ENCODE measurements at regions not wholly inside any gene's neighbourhood (a gene's known extent, or its start where the extent isn't known, plus 50 kb on each side); places are given as distances from the start of the nearest gene placed in this dataset.
"Not testable (repeated sequence)": the region's sequence is repeated elsewhere in the genome, so short reads cannot be mapped to it uniquely, and the experiment has no call there.

DNA sequence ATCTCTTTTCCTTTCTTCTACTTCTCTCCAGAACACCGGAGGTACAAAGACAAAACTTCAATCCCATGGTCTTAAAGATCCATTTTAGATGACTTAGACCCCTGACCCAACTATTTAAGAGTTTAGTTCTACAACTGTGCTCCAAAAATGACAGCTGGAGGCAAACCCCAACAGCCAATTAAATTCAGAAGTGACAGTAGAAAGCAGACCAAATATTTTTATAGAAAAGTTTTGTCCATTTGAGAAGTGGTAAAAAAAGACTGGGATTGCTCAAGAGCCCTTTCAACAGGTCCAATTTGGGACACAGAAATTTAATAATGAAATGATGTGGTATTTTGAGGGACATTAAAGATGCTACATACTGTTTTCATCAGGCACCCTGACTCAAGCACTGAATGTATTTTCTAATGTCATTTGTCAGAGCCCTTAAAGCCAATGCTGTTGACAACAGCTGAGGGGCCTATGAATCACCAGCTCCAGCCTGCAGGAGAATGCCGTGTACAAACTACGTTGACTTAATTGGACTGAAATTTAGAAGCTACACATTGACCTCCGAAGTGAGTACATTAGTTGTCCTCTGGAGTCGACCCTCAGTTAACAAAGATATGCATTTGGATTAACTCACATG lies 147.5 kb upstream of the PIK3R1 start:
- peaks cover 9% of the 10 kb centered on the region for H3K4me1 ChIP-seq (ENCODE audit: control insufficient read depth, insufficient read depth, low read length, unreplicated experiment)
- no peak overlapping the region for H2AFZ ChIP-seq (ENCODE audit: low read length, unreplicated experiment)
- no peaks in the 10 kb centered on the region for H3K79me2 ChIP-seq (ENCODE audit: control insufficient read depth, insufficient read depth, low read length, unreplicated experiment)
- no peak overlapping the region for H3K4me3 ChIP-seq (ENCODE audit: low read depth, low read length)
- H3K27me3 ChIP-seq (ENCODE audit: insufficient read depth, low read length), result no peaks in the 10 kb centered on the region
- no peak overlapping the region for H3K27ac ChIP-seq (ENCODE audit: low read depth, low read length)
- no peaks in the 10 kb centered on the region for H3K36me3 ChIP-seq (ENCODE audit: insufficient read depth, low read length)

DNA sequence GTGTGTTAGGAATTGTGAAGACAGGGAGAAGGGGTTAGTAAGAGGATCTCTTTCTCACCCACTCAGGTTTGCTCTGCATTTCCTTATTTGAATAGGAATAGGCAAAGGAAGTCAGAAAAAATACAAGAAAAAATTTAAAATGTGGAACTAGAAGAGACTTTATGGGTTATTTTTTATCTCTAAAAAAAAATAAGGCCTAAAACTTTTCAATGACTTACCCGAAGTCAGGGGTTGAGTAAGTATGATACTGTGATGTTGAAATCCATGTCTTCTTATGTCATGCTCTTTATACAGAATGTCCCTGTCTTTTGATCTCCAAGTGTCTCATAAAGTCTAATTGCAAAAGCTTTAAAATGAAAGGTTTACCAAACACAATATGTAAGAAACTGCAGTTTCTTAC lies 148.3 kb upstream of the PIK3R1 start:
- Histone ChIP-seq H3K27ac (ENCODE audit: low read depth, low read length) (no peak overlapping the region), H3K4me1 (ENCODE audit: control insufficient read depth, insufficient read depth, low read length, unreplicated experiment) (peaks cover 9% of the 10 kb centered on the region), H3K79me2 (ENCODE audit: control insufficient read depth, insufficient read depth, low read length, unreplicated experiment) (no peaks in the 10 kb centered on the region), H3K4me3 (ENCODE audit: low read depth, low read length) (no peak overlapping the region), H2AFZ (ENCODE audit: low read length, unreplicated experiment) (no peak overlapping the region), H3K36me3 (ENCODE audit: insufficient read depth, low read length) (no peaks in the 10 kb centered on the region), H3K27me3 (ENCODE audit: insufficient read depth, low read length) (no peaks in the 10 kb centered on the region)

DNA sequence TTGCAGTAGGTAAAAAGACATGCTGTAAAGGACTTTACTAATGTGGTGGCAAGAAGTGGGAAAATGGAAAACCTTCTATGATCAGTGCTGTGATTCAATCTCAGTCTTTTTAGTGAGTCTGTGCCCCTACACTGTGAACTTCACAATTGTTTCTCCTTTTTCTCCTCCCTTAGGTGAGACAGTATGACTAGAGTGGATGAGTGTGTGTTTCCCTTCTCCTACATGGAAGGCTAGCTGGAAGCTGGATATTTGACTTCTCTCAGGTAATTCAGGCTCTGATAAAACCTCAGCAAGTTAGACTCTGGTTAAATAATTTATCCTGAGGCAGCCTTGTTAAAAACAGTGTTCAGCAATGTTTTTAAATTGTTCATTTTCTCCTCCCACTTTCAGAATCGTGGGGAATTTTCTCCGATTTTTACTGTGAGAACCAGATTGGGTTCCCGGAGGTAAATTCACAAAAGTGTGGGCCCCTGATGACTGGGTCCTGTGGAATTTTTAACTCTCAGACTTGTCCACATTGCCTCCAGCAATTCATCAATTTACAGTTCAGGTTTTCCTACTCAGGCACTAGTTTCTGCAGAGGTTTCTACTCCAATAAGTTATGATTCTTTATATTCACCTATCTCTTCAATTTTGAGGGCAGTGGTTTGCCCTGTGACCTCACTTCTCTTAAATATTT lies 149.1 kb upstream of the PIK3R1 start:
- H3K79me2 ChIP-seq (ENCODE audit: control insufficient read depth, insufficient read depth, low read length, unreplicated experiment), result no peaks in the 10 kb centered on the region
- no peaks in the 10 kb centered on the region for H3K36me3 ChIP-seq (ENCODE audit: insufficient read depth, low read length)
- no peak overlapping the region for H3K4me3 ChIP-seq (ENCODE audit: low read depth, low read length)
- no peak overlapping the region for H3K27ac ChIP-seq (ENCODE audit: low read depth, low read length)
- H3K27me3 ChIP-seq (ENCODE audit: insufficient read depth, low read length), result no peaks in the 10 kb centered on the region
- no peak overlapping the region for H2AFZ ChIP-seq (ENCODE audit: low read length, unreplicated experiment)
- peaks cover 9% of the 10 kb centered on the region for H3K4me1 ChIP-seq (ENCODE audit: control insufficient read depth, insufficient read depth, low read length, unreplicated experiment)

DNA sequence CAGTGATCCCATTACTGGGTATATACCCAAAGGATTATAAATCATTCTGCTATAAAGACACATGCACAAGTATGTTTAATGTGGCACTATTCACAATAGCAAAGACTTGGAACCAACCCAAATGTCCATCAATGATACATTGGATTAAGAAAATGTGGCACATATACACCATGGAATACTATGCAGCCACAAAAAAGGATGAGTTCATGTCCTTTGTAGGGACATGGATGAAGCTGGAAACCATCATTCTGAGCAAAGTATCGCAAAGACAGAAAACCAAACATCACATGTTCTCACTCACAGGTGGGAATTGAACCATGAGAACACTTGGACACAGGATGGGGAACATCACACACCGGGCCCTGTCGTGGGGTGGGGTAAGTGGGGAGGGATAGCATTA lies 150.2 kb upstream of the PIK3R1 start:
- not testable (repeated sequence) for H3K4me1 ChIP-seq (ENCODE audit: control insufficient read depth, insufficient read depth, low read length, unreplicated experiment); H3K27ac ChIP-seq (ENCODE audit: low read depth, low read length); H3K27me3 ChIP-seq (ENCODE audit: insufficient read depth, low read length); H3K36me3 ChIP-seq (ENCODE audit: insufficient read depth, low read length); H3K79me2 ChIP-seq (ENCODE audit: control insufficient read depth, insufficient read depth, low read length, unreplicated experiment); H2AFZ ChIP-seq (ENCODE audit: low read length, unreplicated experiment); H3K4me3 ChIP-seq (ENCODE audit: low read depth, low read length)

DNA sequence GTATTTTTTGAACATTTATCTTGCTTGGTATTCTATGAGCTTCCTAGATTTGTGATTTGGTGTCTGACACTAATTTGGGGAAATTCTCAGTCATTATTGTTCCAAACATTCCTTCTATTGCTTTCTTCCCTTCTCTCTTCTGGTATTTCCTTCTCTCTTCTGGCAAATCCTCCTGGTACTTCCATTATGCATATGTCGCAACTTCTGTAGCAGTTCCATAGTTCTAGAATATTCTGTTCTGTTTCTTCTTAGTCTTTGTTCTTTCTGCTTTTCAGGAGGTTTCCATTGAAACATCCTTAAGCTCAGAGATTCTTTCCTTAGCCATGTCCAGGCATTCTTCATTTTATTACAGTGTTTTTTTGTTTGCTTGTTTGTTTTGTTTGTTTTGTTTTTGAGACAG lies 155.2 kb upstream of the PIK3R1 start:
- H3K27ac ChIP-seq (ENCODE audit: low read depth, low read length), result no peak overlapping the region
- no peaks in the 10 kb centered on the region for H3K4me1 ChIP-seq (ENCODE audit: control insufficient read depth, insufficient read depth, low read length, unreplicated experiment)
- H3K36me3 ChIP-seq (ENCODE audit: insufficient read depth, low read length), result no peaks in the 10 kb centered on the region
- H3K79me2 ChIP-seq (ENCODE audit: control insufficient read depth, insufficient read depth, low read length, unreplicated experiment), result no peaks in the 10 kb centered on the region
- no peak overlapping the region for H3K4me3 ChIP-seq (ENCODE audit: low read depth, low read length)
- H2AFZ ChIP-seq (ENCODE audit: low read length, unreplicated experiment), result no peak overlapping the region
- H3K27me3 ChIP-seq (ENCODE audit: insufficient read depth, low read length), result no peaks in the 10 kb centered on the region

DNA sequence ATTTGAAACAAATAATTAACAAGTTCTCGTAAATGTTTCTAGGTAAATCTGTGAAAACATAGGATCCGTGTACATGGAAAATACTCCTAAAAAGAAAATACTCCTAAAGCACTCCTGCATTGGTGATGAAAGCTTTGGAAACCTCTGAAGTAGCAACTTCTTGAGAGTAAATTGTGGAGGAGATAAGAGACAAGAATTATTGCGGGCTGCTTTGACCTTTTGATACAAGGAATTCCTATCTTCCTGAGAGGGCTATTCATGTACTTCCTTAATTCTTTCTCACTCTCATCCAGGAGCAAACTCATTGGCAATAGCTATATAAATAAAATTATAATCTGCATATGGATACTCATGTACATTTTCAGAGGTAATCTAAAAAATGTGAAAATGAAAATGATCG lies 158.4 kb upstream of the PIK3R1 start:
- no peaks in the 10 kb centered on the region for H3K36me3 ChIP-seq (ENCODE audit: insufficient read depth, low read length)
- no peak overlapping the region for H3K27ac ChIP-seq (ENCODE audit: low read depth, low read length)
- no peaks in the 10 kb centered on the region for H3K27me3 ChIP-seq (ENCODE audit: insufficient read depth, low read length)
- H3K79me2 ChIP-seq (ENCODE audit: control insufficient read depth, insufficient read depth, low read length, unreplicated experiment), result no peaks in the 10 kb centered on the region
- H3K4me1 ChIP-seq (ENCODE audit: control insufficient read depth, insufficient read depth, low read length, unreplicated experiment), result no peaks in the 10 kb centered on the region
- H2AFZ ChIP-seq (ENCODE audit: low read length, unreplicated experiment), result no peak overlapping the region
- no peak overlapping the region for H3K4me3 ChIP-seq (ENCODE audit: low read depth, low read length)

DNA sequence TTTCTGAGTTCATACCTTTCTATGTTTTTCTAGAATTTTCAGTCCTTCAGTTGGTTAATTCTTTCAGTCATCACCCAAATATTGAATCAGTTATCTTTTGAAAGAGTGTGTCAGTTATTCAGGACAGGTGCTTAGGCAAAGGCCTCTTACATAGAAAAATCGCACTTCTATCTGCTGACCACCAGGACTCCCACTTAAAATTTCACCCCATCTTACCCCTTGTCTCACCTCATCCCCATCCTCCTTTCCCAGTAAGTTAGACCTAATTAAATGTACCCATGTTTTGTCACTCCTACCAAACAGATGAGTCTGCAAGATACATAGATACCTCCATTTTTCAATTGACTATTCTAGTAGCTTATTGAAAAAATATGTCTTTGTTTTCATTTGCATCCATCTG lies 159.9 kb upstream of the PIK3R1 start:
- Histone ChIP-seq H3K79me2 (ENCODE audit: control insufficient read depth, insufficient read depth, low read length, unreplicated experiment) (no peaks in the 10 kb centered on the region), H3K4me1 (ENCODE audit: control insufficient read depth, insufficient read depth, low read length, unreplicated experiment) (no peaks in the 10 kb centered on the region), H3K4me3 (ENCODE audit: low read depth, low read length) (no peak overlapping the region), H2AFZ (ENCODE audit: low read length, unreplicated experiment) (no peak overlapping the region), H3K27ac (ENCODE audit: low read depth, low read length) (no peak overlapping the region), H3K27me3 (ENCODE audit: insufficient read depth, low read length) (no peaks in the 10 kb centered on the region), H3K36me3 (ENCODE audit: insufficient read depth, low read length) (no peaks in the 10 kb centered on the region)

DNA sequence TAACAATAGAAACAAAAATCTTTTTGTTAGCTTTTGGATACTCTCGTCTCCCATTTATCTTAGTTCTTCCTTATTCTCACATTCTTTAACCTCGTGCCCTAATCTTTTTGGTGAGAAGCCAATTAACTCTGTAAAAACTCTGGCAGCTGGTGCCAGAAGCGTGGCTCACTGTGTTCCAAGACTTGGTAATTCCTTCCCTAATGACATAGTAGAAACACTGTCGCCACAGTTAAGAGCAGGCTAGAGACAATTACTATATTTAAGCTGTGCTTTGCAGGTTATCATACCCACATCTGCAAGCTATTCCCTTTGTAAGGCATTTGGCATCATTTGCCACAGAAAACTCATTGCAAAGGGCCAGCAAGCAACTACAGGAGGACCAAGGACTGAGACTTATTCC lies 160.9 kb upstream of the PIK3R1 start:
- Histone ChIP-seq H3K27ac (ENCODE audit: low read depth, low read length) (no peak overlapping the region), H3K79me2 (ENCODE audit: control insufficient read depth, insufficient read depth, low read length, unreplicated experiment) (no peaks in the 10 kb centered on the region), H3K4me3 (ENCODE audit: low read depth, low read length) (no peak overlapping the region), H3K36me3 (ENCODE audit: insufficient read depth, low read length) (no peaks in the 10 kb centered on the region), H3K27me3 (ENCODE audit: insufficient read depth, low read length) (no peaks in the 10 kb centered on the region), H2AFZ (ENCODE audit: low read length, unreplicated experiment) (no peak overlapping the region), H3K4me1 (ENCODE audit: control insufficient read depth, insufficient read depth, low read length, unreplicated experiment) (no peaks in the 10 kb centered on the region)

DNA sequence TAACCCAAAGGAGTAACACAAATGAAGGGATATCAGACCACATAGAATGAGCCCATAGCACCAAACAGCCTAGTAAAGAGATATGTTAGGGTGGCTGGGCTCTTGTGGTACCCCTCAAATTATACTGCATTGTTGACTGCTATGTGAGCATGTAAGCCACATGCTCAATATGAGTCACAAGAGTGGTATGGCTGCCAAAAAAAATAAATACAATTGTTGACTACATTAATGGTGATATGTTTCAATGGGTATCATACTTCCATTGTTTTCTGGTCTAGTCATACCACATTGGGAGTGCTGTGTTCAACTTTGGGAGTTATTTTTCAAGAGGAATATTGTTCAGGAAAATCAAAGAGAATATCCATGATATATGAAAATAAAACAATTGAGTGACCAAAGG lies 162.4 kb upstream of the PIK3R1 start:
- H3K4me3 ChIP-seq (ENCODE audit: low read depth, low read length), result no peak overlapping the region
- H2AFZ ChIP-seq (ENCODE audit: low read length, unreplicated experiment), result no peak overlapping the region
- no peaks in the 10 kb centered on the region for H3K36me3 ChIP-seq (ENCODE audit: insufficient read depth, low read length)
- no peaks in the 10 kb centered on the region for H3K79me2 ChIP-seq (ENCODE audit: control insufficient read depth, insufficient read depth, low read length, unreplicated experiment)
- no peak overlapping the region for H3K27ac ChIP-seq (ENCODE audit: low read depth, low read length)
- no peaks in the 10 kb centered on the region for H3K4me1 ChIP-seq (ENCODE audit: control insufficient read depth, insufficient read depth, low read length, unreplicated experiment)
- no peaks in the 10 kb centered on the region for H3K27me3 ChIP-seq (ENCODE audit: insufficient read depth, low read length)

DNA sequence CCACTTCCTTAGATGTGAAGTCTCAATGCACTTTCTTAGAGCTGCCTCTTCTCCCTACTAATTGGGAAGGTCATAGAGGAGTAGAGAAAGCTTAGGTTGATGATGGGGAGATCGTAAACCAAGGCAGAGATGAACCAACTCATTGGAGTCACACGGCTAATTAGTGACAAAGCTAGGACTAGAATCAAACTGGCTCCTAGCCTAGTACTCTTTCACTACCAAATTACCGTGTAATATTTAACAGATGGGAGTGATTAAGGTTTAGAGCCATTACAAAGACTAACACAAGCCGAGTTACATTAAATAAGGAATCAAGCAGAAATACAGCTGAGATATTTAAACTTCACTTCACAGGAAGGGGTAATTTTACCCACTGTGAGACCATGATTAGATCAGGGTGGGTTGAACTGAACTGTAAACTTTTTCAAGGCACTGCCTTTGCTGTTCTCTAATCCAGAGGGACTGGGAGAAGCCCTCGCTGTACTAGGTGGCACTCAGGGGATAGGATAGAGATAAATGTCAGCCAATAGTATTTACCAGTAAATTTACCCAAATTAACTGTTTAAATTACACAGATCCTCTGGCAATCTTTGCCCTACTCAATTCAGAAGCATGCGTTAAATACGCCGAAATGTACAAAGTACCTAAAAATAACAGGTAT lies 166.4 kb upstream of the PIK3R1 start:
- Histone ChIP-seq H3K27ac (ENCODE audit: low read depth, low read length) (no peak overlapping the region), H3K4me3 (ENCODE audit: low read depth, low read length) (no peak overlapping the region), H2AFZ (ENCODE audit: low read length, unreplicated experiment) (no peak overlapping the region), H3K79me2 (ENCODE audit: control insufficient read depth, insufficient read depth, low read length, unreplicated experiment) (no peaks in the 10 kb centered on the region), H3K4me1 (ENCODE audit: control insufficient read depth, insufficient read depth, low read length, unreplicated experiment) (peaks cover 20% of the 10 kb centered on the region), H3K36me3 (ENCODE audit: insufficient read depth, low read length) (no peaks in the 10 kb centered on the region), H3K27me3 (ENCODE audit: insufficient read depth, low read length) (no peaks in the 10 kb centered on the region)

DNA sequence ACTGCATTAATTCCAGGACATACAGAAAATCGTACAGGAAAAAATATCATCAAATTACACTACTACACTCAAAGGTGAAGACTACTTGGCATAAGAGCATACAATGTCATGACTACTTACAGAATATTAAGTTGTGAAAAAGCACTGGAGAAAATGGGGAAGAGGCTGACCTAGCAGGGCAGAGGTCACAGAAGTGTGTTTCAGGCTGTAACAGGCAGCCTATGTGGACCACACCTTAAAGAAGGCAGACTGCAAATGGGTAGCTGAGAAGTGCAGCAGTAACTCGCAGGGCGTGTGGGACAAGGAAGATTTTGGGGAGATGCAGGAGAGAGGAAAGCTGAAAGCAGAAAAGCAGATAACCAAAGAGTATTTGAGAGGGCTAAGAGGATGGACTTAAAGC lies 167.0 kb upstream of the PIK3R1 start:
- no peak overlapping the region for H3K4me3 ChIP-seq (ENCODE audit: low read depth, low read length)
- no peaks in the 10 kb centered on the region for H3K27me3 ChIP-seq (ENCODE audit: insufficient read depth, low read length)
- H3K4me1 ChIP-seq (ENCODE audit: control insufficient read depth, insufficient read depth, low read length, unreplicated experiment), result peaks cover 20% of the 10 kb centered on the region
- no peak overlapping the region for H3K27ac ChIP-seq (ENCODE audit: low read depth, low read length)
- no peak overlapping the region for H2AFZ ChIP-seq (ENCODE audit: low read length, unreplicated experiment)
- H3K36me3 ChIP-seq (ENCODE audit: insufficient read depth, low read length), result no peaks in the 10 kb centered on the region
- H3K79me2 ChIP-seq (ENCODE audit: control insufficient read depth, insufficient read depth, low read length, unreplicated experiment), result no peaks in the 10 kb centered on the region
